NCI-H748 (cell line): ENCODE measurements at regions not wholly inside any gene's neighbourhood (a gene's known extent, or its start where the extent isn't known, plus 50 kb on each side); places are given as distances from the start of the nearest gene placed in this dataset.
"Not testable (repeated sequence)": the region's sequence is repeated elsewhere in the genome, so short reads cannot be mapped to it uniquely, and the experiment has no call there.

Experiments used
- DNase-seq: peaks from one replicate; lab custom pipeline; 2025; ENCODE audit not compliant: unreplicated experiment; lab: John Stamatoyannopoulos, UW

DNA sequence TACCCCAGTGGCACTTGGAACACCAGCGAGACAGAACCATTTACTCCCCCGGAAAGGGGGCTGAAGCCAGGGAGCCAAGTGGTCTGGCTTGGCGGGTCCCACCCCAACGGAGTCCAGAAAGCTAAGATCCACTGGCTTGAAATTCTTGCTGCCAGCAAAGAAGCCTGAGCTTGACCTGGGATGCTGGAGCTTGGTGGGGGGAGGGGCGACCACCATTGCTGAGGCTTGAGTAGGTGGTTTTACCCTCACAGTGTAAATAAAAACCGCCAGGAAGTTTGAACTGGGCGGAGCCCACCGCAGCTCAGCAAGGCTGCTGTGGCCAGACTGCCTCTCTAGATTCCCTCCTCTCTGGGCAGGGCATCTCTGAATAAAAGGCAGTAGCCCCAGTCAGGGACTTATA lies 62.8 kb downstream of the RPS24 start:
- peak; percentile 45 for DNase-seq

DNA sequence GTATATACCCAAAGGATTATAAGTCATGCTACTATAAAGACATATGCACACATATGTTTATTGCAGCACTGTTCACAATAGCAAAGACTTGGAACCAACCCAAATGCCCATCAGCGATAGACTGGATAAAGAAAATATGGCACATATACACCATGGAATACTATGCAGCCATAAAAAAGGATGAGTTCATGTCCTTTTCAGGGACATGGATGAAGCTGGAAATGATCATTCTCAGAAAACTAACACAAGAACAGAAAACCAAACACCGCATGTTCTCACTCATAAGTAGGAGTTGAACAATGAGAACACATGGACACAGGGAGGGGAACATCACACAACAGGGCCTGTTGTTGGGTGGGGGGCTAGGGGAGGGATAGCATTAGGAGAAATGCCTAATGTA lies 68.9 kb downstream of the RPS24 start:
- DNase-seq: not testable (repeated sequence)

DNA sequence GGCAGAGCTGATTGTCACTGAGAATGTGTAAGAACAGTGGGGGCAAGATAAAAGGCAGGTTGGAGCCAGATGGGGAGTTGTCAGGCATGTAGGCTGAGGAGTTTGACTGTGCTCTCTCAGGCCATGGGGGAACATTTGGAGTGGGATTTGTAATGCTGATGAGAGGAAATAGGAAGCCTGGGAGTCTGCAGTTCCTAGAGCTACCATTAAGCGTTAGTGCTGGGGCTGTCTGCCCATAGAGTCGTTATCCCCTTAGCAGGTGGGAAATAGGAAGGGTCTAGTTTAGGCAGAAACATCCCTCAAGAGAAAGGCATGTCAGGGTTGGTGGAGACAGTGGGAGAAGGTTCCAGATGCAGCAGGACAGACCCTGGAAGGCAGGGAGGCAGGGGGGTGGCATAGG lies 75.5 kb downstream of the RPS24 start:
- DNase-seq: no peak

DNA sequence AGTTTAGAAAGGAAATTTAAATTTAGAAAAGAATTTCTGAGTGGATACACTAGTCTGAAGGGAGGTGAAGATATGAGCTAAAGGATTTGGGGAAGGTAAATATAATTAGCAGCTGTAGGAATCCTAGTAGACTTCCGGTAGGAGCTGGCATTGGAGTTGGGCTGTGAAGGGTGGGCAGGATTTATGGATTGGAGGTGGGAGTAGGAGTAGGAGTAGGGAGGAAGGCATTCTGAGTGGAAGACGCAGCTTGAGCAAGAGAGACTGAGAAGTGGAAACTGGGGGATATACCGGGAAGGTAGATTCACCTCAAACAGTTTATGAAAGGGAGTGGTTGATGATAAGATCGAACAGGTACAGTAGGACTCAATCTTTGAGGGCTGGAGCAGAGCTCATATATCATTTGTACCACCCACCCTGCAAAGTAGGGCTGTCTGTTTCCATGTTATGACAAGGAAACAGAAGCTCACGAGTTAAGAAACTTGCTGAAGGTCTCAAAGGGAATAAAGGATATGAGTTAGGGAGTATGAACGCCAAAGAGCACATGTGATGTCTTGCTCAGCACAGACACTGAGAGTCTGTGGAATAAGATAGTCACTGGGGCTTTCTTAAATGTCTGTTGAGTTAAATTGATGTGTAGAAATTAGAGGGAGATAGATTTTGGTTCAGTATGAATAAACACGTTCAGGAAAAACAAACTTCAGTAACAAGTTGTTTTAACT lies 81.6 kb downstream of the RPS24 start:
- no peak for DNase-seq

DNA sequence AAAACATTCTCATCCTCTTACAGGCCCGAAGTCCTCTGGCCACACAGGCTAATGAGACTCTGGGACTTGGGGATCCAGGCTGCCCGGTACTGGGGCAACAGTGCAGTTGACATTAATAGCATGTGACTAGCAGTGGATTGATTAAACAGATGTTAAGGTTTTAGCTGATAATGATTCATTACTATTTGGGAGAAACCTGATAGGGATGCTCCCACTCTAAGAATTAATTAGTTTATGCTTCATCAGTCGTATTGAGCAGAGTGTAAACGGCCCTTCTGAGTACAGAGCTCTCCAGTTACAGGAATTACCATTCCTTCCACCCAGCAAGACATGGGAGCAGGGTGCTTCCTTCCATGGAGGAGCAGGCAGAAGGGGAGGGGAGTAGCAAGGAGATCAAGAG lies 82.7 kb downstream of the RPS24 start:
- no peak for DNase-seq

DNA sequence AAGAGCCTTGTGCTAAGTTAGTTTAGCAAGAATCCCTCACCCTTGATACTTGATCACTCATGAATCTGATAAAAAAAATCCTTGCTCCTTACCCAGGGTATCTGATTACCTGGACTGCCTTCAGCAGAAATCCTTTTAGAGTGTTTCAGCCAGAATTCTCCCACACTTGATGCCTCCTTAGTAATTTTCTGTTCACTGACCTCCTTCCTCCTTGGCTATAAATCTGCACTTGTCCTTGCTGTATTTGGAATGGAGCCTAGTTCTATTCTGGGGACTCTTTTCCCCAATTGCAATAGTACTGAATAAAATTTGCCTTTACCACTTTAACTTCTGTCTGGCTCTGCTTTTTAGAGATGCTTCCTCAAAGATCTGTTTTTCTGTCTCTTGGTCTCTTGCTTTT lies 84.9 kb downstream of the RPS24 start:
- no peak for DNase-seq

DNA sequence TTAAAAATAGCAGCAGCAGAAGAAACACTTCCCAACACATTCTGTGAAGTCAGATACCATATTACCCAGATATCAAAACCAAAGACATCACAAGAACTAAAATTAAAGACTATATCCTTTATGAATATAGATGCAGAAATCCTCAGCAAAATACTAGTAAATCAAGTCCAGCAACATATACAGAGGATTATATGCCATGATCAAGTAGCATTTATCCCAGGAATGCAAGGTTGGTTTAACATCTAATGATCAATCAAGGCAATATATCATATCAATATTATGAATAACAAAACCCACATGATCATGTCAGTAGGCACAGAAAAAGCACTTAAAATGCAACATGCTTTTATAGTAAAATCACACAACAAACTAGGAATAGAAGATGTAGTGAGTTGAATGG lies 88.1 kb downstream of the RPS24 start:
- DNase-seq: no peak

DNA sequence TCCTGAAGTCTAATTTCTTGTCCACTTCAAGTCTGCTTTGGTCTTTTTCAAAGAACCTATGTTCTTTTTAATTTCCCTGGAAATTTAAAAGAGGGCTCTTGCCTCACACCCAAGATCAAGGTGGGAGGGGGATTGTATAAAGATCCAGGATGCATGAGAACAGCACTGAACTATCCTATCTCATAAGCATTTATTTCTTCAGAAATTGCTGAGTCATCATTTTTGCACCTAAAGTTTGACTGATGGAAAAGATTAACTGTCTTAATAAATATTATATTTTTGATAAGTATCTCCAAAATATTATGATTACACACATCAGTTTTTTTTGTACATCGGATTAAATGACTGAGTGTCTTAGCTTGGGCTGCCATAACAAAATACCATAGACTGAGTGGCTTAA lies 90.5 kb downstream of the RPS24 start:
- DNase-seq: no peak

DNA sequence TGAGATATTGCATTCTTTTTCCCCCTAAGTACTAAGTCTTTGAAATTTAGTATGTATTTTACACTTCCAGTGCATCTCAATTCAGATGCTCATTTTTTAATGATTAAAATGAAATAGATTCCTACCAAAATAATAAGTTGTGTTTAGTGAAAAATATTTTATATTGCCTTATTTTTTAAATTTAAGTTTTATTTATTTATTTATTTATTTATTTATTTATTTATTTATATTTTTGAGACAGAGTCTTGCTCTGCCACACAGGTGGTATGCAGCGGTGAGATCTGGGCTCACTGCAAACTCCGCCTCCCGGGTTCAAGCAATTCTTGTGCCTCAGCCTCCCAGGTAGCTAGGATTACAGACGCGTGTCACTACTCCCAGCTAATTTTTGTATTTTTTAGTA lies 95.5 kb downstream of the RPS24 start:
- DNase-seq: no peak

DNA sequence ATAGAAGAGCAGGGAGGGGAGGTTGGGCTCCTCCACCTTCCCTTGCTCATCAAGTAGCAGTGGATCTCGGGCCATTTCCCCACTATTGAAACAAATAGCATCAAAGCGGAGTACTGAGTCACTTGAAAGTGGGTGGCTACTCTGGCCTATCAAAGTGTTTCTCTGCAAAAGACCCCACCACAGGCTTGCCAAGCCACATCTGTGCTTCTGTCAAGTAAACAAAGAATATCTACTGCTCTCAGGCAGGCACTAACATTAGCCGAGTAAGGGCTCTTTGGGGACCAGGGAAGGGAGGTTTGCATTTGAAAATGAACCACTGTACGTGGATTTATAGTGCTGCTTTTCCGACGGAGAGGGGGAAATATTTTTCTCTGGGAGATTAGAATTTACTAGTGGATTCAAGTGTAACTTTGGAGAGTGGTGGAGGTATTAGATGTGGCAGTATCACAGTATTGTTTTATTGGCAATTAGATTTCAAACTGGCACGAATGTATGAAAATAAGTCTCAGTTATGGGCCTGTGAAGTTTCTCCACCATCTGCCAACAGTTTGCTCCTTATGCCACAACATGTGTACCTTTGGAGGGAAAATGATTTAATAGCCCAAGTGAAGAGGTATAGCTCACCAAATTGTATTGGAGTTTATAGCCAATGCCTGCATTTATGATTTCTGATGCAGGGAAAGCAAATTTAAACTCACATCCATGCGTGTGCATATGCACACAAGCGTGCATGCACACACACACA lies 97.5 kb downstream of the RPS24 start:
- DNase-seq: no peak

DNA sequence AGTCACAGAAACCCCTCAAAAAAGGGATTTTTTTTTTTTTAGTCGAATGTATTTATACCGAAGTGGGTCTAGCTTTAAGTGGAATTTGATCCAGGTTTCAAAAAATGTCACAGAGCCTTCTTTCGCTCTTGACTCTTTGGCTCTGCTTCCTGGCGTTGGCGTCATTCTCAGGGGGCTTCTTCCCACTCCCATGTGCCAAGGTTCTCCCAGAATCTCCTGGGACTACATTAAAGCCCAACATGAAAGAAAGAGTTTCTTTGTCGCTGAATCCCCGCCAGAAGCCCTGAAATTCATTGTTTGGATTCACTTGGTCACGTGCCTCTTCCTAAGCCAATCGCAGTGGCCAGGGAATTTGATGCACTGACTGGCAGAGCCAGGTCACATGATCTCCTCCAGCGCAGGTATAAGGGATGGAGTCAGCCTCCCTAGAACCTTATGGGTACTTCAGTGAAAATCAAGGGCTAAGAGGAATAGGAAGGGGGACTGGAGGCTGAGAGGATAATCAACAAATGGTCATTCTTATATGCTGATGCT lies 101.2 kb downstream of the RPS24 start:
- DNase-seq: no peak

DNA sequence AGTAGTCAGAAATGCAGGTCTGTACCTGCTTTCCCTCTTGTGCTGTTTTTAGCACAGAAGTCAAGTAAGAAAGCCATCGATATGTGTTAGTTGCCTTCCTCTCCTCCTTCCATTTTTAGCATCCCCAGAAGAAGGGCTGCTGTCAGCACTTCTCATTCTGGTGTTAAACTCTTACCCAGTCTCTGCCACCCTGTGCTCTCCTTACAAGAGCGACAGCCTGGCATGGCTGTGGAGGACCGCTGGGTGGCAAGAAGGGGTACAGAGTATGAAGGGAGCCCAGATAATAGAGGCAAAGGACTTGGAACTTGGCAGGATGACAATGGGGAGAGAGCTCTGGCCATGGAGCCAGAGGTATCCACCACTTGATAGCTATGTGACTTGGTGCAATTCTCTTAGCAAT lies 103.5 kb downstream of the RPS24 start:
- DNase-seq: no peak

DNA sequence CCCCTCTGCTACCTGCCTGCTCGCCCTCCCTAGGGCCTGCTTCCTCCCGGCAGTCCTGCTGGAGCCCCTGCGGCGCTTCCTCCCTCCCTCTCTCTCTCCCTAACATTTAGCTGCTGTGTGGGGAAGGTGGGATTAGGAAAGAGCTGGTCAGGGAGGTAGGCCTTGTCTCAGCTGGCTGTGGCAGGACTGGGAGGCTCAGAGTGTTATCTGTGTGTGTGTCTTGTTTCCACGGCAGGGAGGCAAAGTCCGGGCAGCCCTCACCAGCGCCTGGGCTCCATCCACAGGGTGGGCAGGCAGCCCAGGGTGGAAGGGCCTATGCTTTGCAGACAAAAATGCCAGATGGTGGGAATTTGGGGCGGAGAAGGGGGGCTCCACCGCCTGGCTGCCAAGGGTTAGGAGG lies 105.7 kb downstream of the RPS24 start:
- no peak for DNase-seq

DNA sequence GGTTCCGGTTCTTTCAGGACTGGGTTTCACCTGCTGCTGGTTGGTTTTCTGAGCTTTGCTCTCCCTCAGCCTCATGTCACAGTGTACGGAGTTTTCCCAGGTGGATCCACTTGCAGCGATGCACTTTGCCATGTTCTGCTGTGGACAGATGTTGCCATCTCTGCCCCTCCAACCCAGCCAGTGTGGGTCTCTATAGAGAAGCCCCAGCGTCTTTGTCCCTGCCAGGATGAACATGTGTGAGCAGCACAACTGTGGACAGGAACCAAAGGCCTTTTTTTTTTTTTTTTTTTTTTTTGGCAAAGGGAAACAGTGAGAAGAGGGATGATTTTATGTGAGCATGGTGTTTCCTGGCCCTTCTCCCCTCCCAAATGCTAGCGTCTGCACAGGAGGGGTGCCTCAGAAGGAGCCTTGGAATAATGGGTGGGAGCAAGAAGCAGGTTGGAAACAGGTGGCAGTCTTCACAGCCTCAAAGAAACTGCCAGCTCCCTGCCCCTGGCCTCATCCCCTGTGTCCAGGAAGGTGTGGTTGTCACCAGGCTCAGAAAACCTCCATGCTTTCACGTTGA lies 106.5 kb downstream of the RPS24 start:
- DNase-seq: no peak

DNA sequence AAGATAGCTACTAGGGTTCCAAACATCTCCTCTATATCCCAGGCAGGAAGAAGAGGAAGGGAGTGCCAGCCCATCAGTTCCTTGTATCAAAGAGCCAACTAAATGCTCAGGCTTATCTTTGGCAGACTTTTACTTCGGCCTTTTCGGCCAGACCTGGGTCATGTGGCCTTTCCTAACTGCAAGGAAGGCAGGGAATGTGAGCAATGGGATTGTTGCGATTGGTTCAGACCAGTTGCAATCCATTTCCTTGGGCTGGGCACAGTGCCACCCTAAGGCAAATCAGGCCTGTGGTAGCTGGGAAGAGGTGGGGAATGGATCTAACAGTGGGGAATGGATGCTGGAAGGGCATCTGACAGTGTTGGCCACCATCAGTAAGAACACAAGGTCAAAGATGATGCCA lies 109.9 kb downstream of the RPS24 start:
- DNase-seq: no peak

DNA sequence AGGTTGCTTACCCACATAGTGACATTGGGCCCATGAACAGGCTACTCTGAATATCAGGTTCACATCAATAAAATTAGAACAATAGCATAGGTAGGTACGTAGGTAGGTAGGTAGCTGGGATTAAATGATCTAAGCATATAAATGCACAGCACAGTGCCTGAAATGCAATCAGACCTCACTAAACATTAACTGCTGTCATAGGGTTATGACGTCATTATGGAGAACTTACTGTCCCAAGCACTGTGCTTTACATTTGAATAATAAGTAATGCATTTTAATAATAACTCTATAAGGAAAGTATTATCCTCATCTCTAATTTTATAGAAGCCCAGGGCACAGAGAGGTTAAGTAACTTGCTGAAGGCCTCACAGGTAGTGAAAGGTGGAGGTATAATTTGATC lies 112.5 kb downstream of the RPS24 start:
- no peak for DNase-seq

DNA sequence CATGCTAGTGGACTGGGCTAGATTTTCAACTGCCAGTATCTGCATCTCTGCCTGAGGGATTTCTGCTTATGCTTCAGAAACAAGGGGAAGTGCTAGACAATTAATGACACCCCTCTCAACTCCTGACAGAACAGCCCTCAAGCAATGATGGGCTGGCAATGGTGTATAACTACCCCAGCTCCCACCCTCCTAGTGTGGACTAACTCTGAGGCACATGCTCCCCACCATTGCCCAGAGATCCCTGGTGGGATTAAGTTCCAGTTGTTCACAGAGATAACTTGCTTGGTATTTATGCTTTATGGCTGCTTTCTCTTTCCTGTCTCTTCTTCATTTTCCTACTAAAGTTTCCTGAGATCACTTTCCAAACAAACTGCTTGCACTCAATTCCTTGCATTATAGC lies 113.5 kb downstream of the RPS24 start:
- no peak for DNase-seq

DNA sequence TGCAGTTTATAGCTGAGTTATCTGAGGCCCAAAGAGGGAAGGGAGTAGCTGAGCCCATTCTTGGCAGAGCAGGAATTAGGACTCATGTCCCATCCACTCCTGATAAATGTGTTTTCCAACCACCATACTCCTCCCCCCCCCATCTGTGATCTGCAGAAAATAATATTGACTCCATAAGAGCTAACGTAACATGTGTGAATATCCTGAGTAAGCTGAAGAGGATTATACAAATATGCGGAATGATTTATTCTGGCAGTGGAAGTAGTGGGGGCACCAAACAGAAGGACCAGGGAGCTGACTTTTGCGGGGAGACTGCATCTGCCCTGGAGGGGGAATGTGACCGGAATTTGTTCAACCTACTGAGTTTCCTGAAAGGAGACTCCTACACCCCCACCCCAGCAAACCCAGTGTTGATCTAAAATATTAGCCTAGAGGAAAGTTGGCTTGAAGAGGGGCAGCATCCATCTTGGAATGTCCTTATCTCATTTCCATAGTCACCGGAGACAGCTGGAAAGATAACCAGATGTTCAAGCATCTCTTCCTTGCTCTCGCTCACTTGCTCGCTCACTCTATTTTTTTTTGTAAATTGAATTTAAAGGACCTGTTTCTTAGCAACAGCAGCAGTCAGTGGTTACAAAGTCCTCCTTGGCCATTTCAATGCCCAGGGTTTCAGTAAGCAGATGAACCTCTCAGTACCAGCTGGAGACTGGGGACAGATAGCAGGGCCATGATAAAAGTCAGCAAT lies 114.7 kb downstream of the RPS24 start:
- no peak for DNase-seq

DNA sequence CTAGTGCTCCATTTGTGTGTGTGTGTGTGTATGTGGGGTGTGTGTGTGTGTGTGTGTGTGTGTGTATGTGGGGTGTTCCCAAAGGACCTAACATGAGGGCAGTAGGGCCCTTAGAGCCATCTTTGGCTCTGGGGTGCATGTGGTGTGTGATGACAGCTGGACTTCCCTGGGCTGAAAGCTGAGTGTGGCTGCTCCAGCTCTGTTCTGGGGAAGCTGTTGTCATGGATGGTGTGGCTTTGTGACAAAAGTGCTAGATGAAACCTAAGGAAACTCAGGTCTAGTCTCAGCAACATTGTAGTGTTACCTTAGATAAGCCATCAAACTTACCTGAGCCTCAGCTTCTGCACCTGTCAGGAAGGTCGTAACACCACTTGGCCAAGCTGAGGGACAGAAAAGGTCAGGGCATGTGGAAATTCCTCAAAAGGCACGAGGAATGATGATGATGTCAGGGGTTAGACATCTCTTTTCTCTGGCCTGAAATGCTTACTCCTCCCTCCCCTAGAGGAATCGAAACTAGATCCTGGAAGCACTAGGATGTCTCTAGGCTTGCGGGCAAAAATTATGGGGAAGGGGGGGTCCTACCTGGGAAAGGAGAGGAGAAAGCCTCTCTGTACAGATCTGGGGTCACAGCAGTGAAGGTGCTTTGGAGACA lies 115.4 kb downstream of the RPS24 start:
- DNase-seq: no peak

DNA sequence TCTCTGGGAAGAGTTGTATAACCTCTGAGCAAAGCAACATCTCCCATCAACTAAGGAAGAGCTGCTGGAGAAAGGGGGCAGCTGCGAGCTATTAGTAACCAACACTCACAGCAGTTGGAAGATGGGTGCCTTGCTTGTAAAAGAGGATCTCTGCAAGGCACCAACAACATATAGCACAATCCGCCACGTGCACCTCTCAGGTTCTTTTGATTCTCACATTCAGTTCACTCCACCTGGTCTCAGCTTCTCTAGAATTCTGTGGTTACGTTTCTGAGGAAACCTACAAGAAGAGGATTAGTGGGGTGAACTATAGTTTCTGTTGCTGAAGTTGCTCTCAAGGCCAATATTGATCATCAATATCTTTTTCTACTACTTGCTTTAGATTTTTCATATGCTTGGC lies 117.1 kb downstream of the RPS24 start:
- DNase-seq: no peak

DNA sequence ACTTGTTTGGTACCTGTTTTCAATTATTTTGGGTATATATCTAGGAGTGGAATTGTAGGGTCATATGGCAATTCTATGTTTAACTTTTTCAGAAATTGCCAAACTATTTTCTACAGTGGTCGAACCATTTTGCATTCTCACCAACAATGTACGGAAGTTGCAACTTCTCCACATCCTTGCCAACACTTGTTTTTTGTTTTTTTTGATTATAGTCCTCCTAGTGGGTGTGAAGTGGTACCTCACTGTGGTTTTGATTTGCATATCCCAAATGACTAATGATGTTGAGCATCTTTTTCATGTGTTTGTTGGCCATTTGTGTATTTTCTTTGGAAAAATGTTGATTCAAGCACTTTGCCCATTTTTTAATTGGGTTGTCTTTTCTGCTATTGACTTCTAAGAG lies 122.1 kb downstream of the RPS24 start:
- no peak for DNase-seq
